ENCODE measurements at regions not wholly inside any gene's neighbourhood (a gene's known extent, or its start where the extent isn't known, plus 50 kb on each side); places are given as distances from the start of the nearest gene placed in this dataset.

- no peak overlapping the region for H3K4me3 ChIP-seq
- H3K79me2 ChIP-seq: no peaks in the 10 kb centered on the region
- H3K9me2 ChIP-seq (replicated peaks; ENCODE audit: insufficient read depth): no peaks in the 10 kb centered on the region
- no peaks in the 10 kb centered on the region for H3K4me1 ChIP-seq (ENCODE audit: insufficient read depth)
- no peaks in the 10 kb centered on the region for H4K20me1 ChIP-seq (ENCODE audit: insufficient read depth, poor library complexity, severe bottlenecking)
- no peaks in the 10 kb centered on the region for H3K27me3 ChIP-seq
- WGBS (ENCODE audit: low lambda C conversion rate, missing lambda C conversion rate): 69% methylated on average over 5 of the region's 5 CpGs
- no peaks in the 10 kb centered on the region for H3K36me3 ChIP-seq (replicated peaks; ENCODE audit: insufficient read depth, low read depth)
- no peaks in the 10 kb centered on the region for H3K9me3 ChIP-seq (ENCODE audit: low read depth)
- TF ChIP-seq EZH2phosphoT487 (IDR thresholded peaks at IDR 0.05; ENCODE audit: low read depth, severe bottlenecking, unreplicated experiment) (no peak), EZH2 (IDR thresholded peaks at IDR 0.05; ENCODE audit: borderline replicate concordance) (no peak), CTCF (IDR thresholded peaks at IDR 0.05; ENCODE audit: poor library complexity) (no peak)
- DNase-seq (ENCODE audit: low spot score): no peak
- no peak overlapping the region for H3K27ac ChIP-seq
- H3K4me2 ChIP-seq: peak overlapping the region; percentile 9
- no peak overlapping the region for H2AFZ ChIP-seq
These were observed 127.5 kb upstream of the ADAMTS5 start for GRCh38 chr21:27094184-27094948.

- TF ChIP-seq EZH2 (IDR thresholded peaks at IDR 0.05; ENCODE audit: borderline replicate concordance) (no peak), CTCF (IDR thresholded peaks at IDR 0.05; ENCODE audit: poor library complexity) (no peak), EZH2phosphoT487 (IDR thresholded peaks at IDR 0.05; ENCODE audit: low read depth, severe bottlenecking, unreplicated experiment) (no peak)
- 93% methylated on average over 2 of the region's 2 CpGs for WGBS (ENCODE audit: low lambda C conversion rate, missing lambda C conversion rate)
- H4K20me1 ChIP-seq (ENCODE audit: insufficient read depth, poor library complexity, severe bottlenecking): no peaks in the 10 kb centered on the region
- no peak overlapping the region for H2AFZ ChIP-seq
- no peaks in the 10 kb centered on the region for H3K79me2 ChIP-seq
- no peak overlapping the region for H3K27ac ChIP-seq
- DNase-seq (ENCODE audit: low spot score): no peak
- peaks cover 5% of the 10 kb centered on the region for H3K4me1 ChIP-seq (ENCODE audit: insufficient read depth)
- no peak overlapping the region for H3K4me2 ChIP-seq
- H3K27me3 ChIP-seq: no peaks in the 10 kb centered on the region
- H3K4me3 ChIP-seq: no peak overlapping the region
- H3K9me3 ChIP-seq (ENCODE audit: low read depth): no peaks in the 10 kb centered on the region
- no peaks in the 10 kb centered on the region for H3K36me3 ChIP-seq (replicated peaks; ENCODE audit: insufficient read depth, low read depth)
- H3K9me2 ChIP-seq (replicated peaks; ENCODE audit: insufficient read depth): no peaks in the 10 kb centered on the region
These were observed 119.7 kb upstream of the ADAMTS5 start for GRCh38 chr21:27086630-27087029.

- H3K79me2 ChIP-seq: no peaks in the 10 kb centered on the region
- no peak overlapping the region for H2AFZ ChIP-seq
- no peaks in the 10 kb centered on the region for H3K27me3 ChIP-seq
- H3K4me3 ChIP-seq: no peak overlapping the region
- H3K9me3 ChIP-seq (ENCODE audit: low read depth): no peaks in the 10 kb centered on the region
- H3K36me3 ChIP-seq (replicated peaks; ENCODE audit: insufficient read depth, low read depth): no peaks in the 10 kb centered on the region
- no peak overlapping the region for H3K27ac ChIP-seq
- H3K9me2 ChIP-seq (replicated peaks; ENCODE audit: insufficient read depth): no peaks in the 10 kb centered on the region
- TF ChIP-seq EZH2 (IDR thresholded peaks at IDR 0.05; ENCODE audit: borderline replicate concordance): no peak
- no peak for TF ChIP-seq CTCF (IDR thresholded peaks at IDR 0.05; ENCODE audit: poor library complexity)
- TF ChIP-seq EZH2phosphoT487 (IDR thresholded peaks at IDR 0.05; ENCODE audit: low read depth, severe bottlenecking, unreplicated experiment): no peak
- DNase-seq (ENCODE audit: low spot score): no peak
- H3K4me1 ChIP-seq (ENCODE audit: insufficient read depth): peaks cover 5% of the 10 kb centered on the region
- H4K20me1 ChIP-seq (ENCODE audit: insufficient read depth, poor library complexity, severe bottlenecking): no peaks in the 10 kb centered on the region
- H3K4me2 ChIP-seq: no peak overlapping the region
- 30% methylated on average over 6 of the region's 6 CpGs for WGBS (ENCODE audit: low lambda C conversion rate, missing lambda C conversion rate)
These were observed 119.3 kb upstream of the ADAMTS5 start for GRCh38 chr21:27086186-27086585.
